Liver (tissue), 3 donors: ENCODE measurements at regions not wholly inside any gene's neighbourhood (a gene's known extent, or its start where the extent isn't known, plus 50 kb on each side); places are given as distances from the start of the nearest gene placed in this dataset.

Experiments
- CTCF ChIP-seq: fragments of 150-350 bp; IDR thresholded peaks from 2 replicates; pipeline ENCODE4 v1.5.1; 2017; ENCODE audit warnings: improper control_type of control experiment, low read depth, low read length; ENCODE audit not compliant: missing input control
- GABPA ChIP-seq, 2 donors: IDR thresholded peaks in 1 of 2; conservative IDR thresholded peaks in 1 of 2; 2 replicates each; pipeline ENCODE4 v1.6.1; 2016; ENCODE audit warnings: antibody characterized with exemption in 2 of 2, mild to moderate bottlenecking in 1 of 2, moderate library complexity in 1 of 2
- RAD21 ChIP-seq, 2 donors: IDR thresholded peaks; 2 replicates each; pipeline ENCODE4 v1.6.1; 2016; ENCODE audit warnings: antibody characterized with exemption in 2 of 2, mild to moderate bottlenecking in 2 of 2
- ZBTB33 ChIP-seq: IDR thresholded peaks from 2 replicates; pipeline ENCODE4 v1.6.1; 2016; ENCODE audit warnings: antibody characterized with exemption
- donor health status: healthy.
- donor health status: healthy.

DNA sequence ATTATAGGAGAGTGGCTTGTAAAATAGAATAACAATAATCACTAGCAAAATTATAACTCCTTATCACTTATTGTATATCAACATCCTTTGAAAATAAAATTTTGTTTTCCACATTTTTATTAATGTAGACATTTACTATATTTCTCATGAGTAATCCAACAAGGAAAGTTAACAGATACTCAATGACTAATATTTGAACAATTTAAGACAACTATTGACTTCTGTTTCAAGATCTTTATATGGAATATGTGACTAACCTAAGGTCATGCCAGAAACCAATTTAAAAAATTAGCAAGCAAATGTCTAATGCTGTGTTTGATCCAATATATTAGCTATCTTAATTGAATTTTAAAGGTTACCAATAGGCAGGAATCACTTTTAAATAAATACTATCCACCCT is 638.5 kb upstream of the FLRT2 start:
- TF ChIP-seq CTCF = no peak
- no peak for TF ChIP-seq RAD21 (IDR thresholded peaks at IDR 0.05)
- TF ChIP-seq ZBTB33 = no peak
- TF ChIP-seq GABPA (IDR thresholded peaks at IDR 0.05 in 1 of 2, conservative IDR thresholded peaks at IDR 0.05 in 1 of 2) = no peak
